Activated CD4-positive, alpha-beta T cell treated with anti-CD3 and anti-CD28 coated beads for 36 hours (primary cell): ENCODE measurements at regions not wholly inside any gene's neighbourhood (a gene's known extent, or its start where the extent isn't known, plus 50 kb on each side); places are given as distances from the start of the nearest gene placed in this dataset.

Experiments used
- ATAC-seq: fragments of 200-7000 bp; cut with Tn5 transposase; one replicate; pipeline ENCODE4 v1.10.0; 2021; ENCODE audit warnings: mild to moderate bottlenecking, moderate library complexity
- CTCF ChIA-PET: fragments of 350-600 bp; sonication (Branson Sonifier 250); formaldehyde crosslinking; loops from one replicate; lab custom pipeline; 2021; ENCODE audit warnings: antibody characterized with exemption; lab: Charles Lee
- POLR2A ChIA-PET: fragments of 350-600 bp; sonication (Branson Sonifier 250); formaldehyde crosslinking; loops from one replicate; lab custom pipeline; 2021; ENCODE audit warnings: antibody characterized with exemption, inconsistent platforms; lab: Charles Lee
- DNase-seq: peaks from one replicate; pipeline ENCODE4 v3.0.0-alpha.2; 2020
- H3K27ac Mint-ChIP-seq: one replicate; pipeline ENCODE4 v1.8.0; 2021; ENCODE audit warnings: mixed read lengths
- H3K27me3 Mint-ChIP-seq: one replicate; pipeline ENCODE4 v1.8.0; 2021; ENCODE audit warnings: mixed read lengths
- H3K36me3 Mint-ChIP-seq: one replicate; pipeline ENCODE4 v1.8.0; 2021; ENCODE audit warnings: low read depth, mixed read lengths
- H3K4me1 Mint-ChIP-seq: one replicate; pipeline ENCODE4 v1.8.0; 2021; ENCODE audit warnings: mixed read lengths
- H3K4me3 Mint-ChIP-seq: one replicate; pipeline ENCODE4 v1.8.0; 2021; ENCODE audit warnings: mild to moderate bottlenecking, moderate library complexity, mixed read lengths
- H3K9me3 Mint-ChIP-seq: one replicate; pipeline ENCODE4 v1.8.0; 2021; ENCODE audit warnings: low read depth, mixed read lengths
- intact Hi-C, 2 experiments: fragments of 100-400 bp; cut with DNase I in 1 of 2; cut with micrococcal nuclease in 1 of 2; formaldehyde crosslinking; loops; one replicate each; pipeline versions ENCODE4 v1.14.2 to v1.15.1; 2022 to 2024; cut with DNase I, micrococcal nuclease

- CTCF ChIA-PET = no interaction called here
- intact Hi-C loops = no loop called here
- H3K27ac Mint-ChIP-seq = no peak overlapping the region
- ATAC-seq (no peak), DNase-seq (no peak)
- POLR2A ChIA-PET = no interaction called here
- no peaks in the 10 kb centered on the region for H3K4me1 Mint-ChIP-seq
- H3K27me3 Mint-ChIP-seq = peaks cover 8% of the 10 kb centered on the region
- no peak overlapping the region for H3K4me3 Mint-ChIP-seq
- H3K36me3 Mint-ChIP-seq = no peaks in the 10 kb centered on the region
- no peaks in the 10 kb centered on the region for H3K9me3 Mint-ChIP-seq
Measured at GRCh38 chr3:53989946-53990345, 98.3 kb upstream of the SELENOK start.

GRCh38 chr3:53989451-53989850 lies 97.8 kb upstream of the SELENOK start:
- H3K4me1 Mint-ChIP-seq = no peaks in the 10 kb centered on the region

GRCh38 chr3:53978386-53978785 lies 86.7 kb upstream of the SELENOK start:
- intact Hi-C loops = no loop called here
- Mint-ChIP-seq H3K9me3 (peaks cover 21% of the 10 kb centered on the region), H3K36me3 (no peaks in the 10 kb centered on the region), H3K27ac (no peak overlapping the region), H3K4me1 (no peaks in the 10 kb centered on the region), H3K4me3 (no peak overlapping the region), H3K27me3 (peaks cover 23% of the 10 kb centered on the region)
- ATAC-seq = no peak
- no peak for DNase-seq
- ChIA-PET CTCF (no interaction called here), POLR2A (no interaction called here)

More at GRCh38 chr3:53989451-53989850, 97.8 kb upstream of the SELENOK start:
- ATAC-seq (no peak), DNase-seq (no peak)
- POLR2A ChIA-PET = no interaction called here
- CTCF ChIA-PET = no interaction called here
- Mint-ChIP-seq H3K36me3 (no peaks in the 10 kb centered on the region), H3K4me3 (no peak overlapping the region), H3K27me3 (peaks cover 8% of the 10 kb centered on the region), H3K27ac (no peak overlapping the region), H3K9me3 (peaks cover 1% of the 10 kb centered on the region)
- intact Hi-C loops = no loop called here

GRCh38 chr3:53975382-53975781 lies 83.7 kb upstream of the SELENOK start:
- H3K4me3 Mint-ChIP-seq = no peak overlapping the region
- H3K4me1 Mint-ChIP-seq = no peaks in the 10 kb centered on the region
- no peak overlapping the region for H3K27ac Mint-ChIP-seq
- DNase-seq (no peak), ATAC-seq (no peak)
- intact Hi-C loops = no loop called here
- POLR2A ChIA-PET = no interaction called here
- H3K36me3 Mint-ChIP-seq = no peaks in the 10 kb centered on the region
- peaks cover 23% of the 10 kb centered on the region for H3K27me3 Mint-ChIP-seq
- CTCF ChIA-PET = no interaction called here
- H3K9me3 Mint-ChIP-seq = peaks cover 28% of the 10 kb centered on the region

- peaks cover 28% of the 10 kb centered on the region for H3K9me3 Mint-ChIP-seq
- no peak overlapping the region for H3K27ac Mint-ChIP-seq
- no peak for DNase-seq
- no peaks in the 10 kb centered on the region for H3K4me1 Mint-ChIP-seq
- no peak overlapping the region for H3K4me3 Mint-ChIP-seq
- POLR2A ChIA-PET = no interaction called here
- peaks cover 18% of the 10 kb centered on the region for H3K27me3 Mint-ChIP-seq
- intact Hi-C loops = no loop called here
- no peak for ATAC-seq
- CTCF ChIA-PET = interaction anchor here (1.0 kb wide), 1 partner anchor 16 kb away, joined by 3 read pairs; no protein-coding TSS in a partner anchor
- no peaks in the 10 kb centered on the region for H3K36me3 Mint-ChIP-seq
Measured at GRCh38 chr3:53974324-53974723, 82.7 kb upstream of the SELENOK start.

- Mint-ChIP-seq H3K4me1 (no peaks in the 10 kb centered on the region), H3K4me3 (no peak overlapping the region), H3K9me3 (peaks cover 28% of the 10 kb centered on the region), H3K27ac (no peak overlapping the region), H3K36me3 (no peaks in the 10 kb centered on the region), H3K27me3 (peaks cover 18% of the 10 kb centered on the region)
- CTCF ChIA-PET = interaction anchor here (1.0 kb wide), 1 partner anchor 15 kb away, joined by 3 read pairs; no protein-coding TSS in a partner anchor
- intact Hi-C loops = no loop called here
- POLR2A ChIA-PET = no interaction called here
- no peak for DNase-seq
- no peak for ATAC-seq
Measured at GRCh38 chr3:53973905-53974304, 82.2 kb upstream of the SELENOK start.

GRCh38 chr3:53970661-53971060 lies 79.0 kb upstream of the SELENOK start:
- CTCF ChIA-PET = no interaction called here
- ATAC-seq = no peak
- POLR2A ChIA-PET = no interaction called here

GRCh38 chr3:53969086-53969485 lies 77.4 kb upstream of the SELENOK start:
- H3K4me1 Mint-ChIP-seq = no peaks in the 10 kb centered on the region
- H3K27ac Mint-ChIP-seq = no peak overlapping the region
- ChIA-PET CTCF (no interaction called here), POLR2A (interaction anchor here (0.6 kb wide), 1 partner anchor 233 kb away, joined by 6 read pairs; no protein-coding TSS in a partner anchor)
- intact Hi-C loops = no loop called here
- no peaks in the 10 kb centered on the region for H3K36me3 Mint-ChIP-seq
- H3K9me3 Mint-ChIP-seq = peaks cover 16% of the 10 kb centered on the region
- ATAC-seq = no peak
- H3K27me3 Mint-ChIP-seq = peaks cover 7% of the 10 kb centered on the region
- DNase-seq = no peak
- no peak overlapping the region for H3K4me3 Mint-ChIP-seq

More at GRCh38 chr3:53970661-53971060, 79.0 kb upstream of the SELENOK start:
- H3K9me3 Mint-ChIP-seq = peaks cover 20% of the 10 kb centered on the region
- H3K27me3 Mint-ChIP-seq = peaks cover 12% of the 10 kb centered on the region
- DNase-seq = no peak
- intact Hi-C loops = no loop called here
- no peak overlapping the region for H3K4me3 Mint-ChIP-seq
- H3K36me3 Mint-ChIP-seq = no peaks in the 10 kb centered on the region
- no peaks in the 10 kb centered on the region for H3K4me1 Mint-ChIP-seq
- no peak overlapping the region for H3K27ac Mint-ChIP-seq

GRCh38 chr3:53965291-53965690 lies 73.6 kb upstream of the SELENOK start:
- no peaks in the 10 kb centered on the region for H3K4me1 Mint-ChIP-seq
- no peak overlapping the region for H3K4me3 Mint-ChIP-seq
- ChIA-PET CTCF (no interaction called here), POLR2A (no interaction called here)
- intact Hi-C loops = no loop called here
- H3K27me3 Mint-ChIP-seq = peaks cover 1% of the 10 kb centered on the region
- H3K27ac Mint-ChIP-seq = no peak overlapping the region
- H3K9me3 Mint-ChIP-seq = peaks cover 3% of the 10 kb centered on the region
- DNase-seq = no peak
- no peaks in the 10 kb centered on the region for H3K36me3 Mint-ChIP-seq
- no peak for ATAC-seq

- DNase-seq = no peak
- ATAC-seq = no peak
- Mint-ChIP-seq H3K4me3 (no peak overlapping the region), H3K27ac (no peak overlapping the region), H3K27me3 (peaks cover 3% of the 10 kb centered on the region), H3K36me3 (no peaks in the 10 kb centered on the region), H3K4me1 (no peaks in the 10 kb centered on the region), H3K9me3 (peaks cover 3% of the 10 kb centered on the region)
- ChIA-PET CTCF (no interaction called here), POLR2A (no interaction called here)
- intact Hi-C loops = no loop called here
Measured at GRCh38 chr3:53957831-53958230, 66.2 kb upstream of the SELENOK start.

- intact Hi-C loops = no loop called here
- no peak for DNase-seq
- Mint-ChIP-seq H3K36me3 (no peaks in the 10 kb centered on the region), H3K27ac (no peak overlapping the region), H3K4me1 (no peaks in the 10 kb centered on the region), H3K9me3 (peaks cover 3% of the 10 kb centered on the region), H3K4me3 (no peak overlapping the region), H3K27me3 (peaks cover 3% of the 10 kb centered on the region)
- no peak for ATAC-seq
- CTCF ChIA-PET = no interaction called here
- POLR2A ChIA-PET = no interaction called here
Measured at GRCh38 chr3:53956586-53956985, 64.9 kb upstream of the SELENOK start.

GRCh38 chr3:53949541-53949940 lies 57.9 kb upstream of the SELENOK start:
- H3K9me3 Mint-ChIP-seq = peaks cover 17% of the 10 kb centered on the region
- ATAC-seq (no peak), DNase-seq (no peak)
- peaks cover 5% of the 10 kb centered on the region for H3K36me3 Mint-ChIP-seq
- ChIA-PET POLR2A (no interaction called here), CTCF (no interaction called here)
- no peaks in the 10 kb centered on the region for H3K4me1 Mint-ChIP-seq
- H3K4me3 Mint-ChIP-seq = no peak overlapping the region
- no peak overlapping the region for H3K27ac Mint-ChIP-seq
- intact Hi-C loops = no loop called here
- H3K27me3 Mint-ChIP-seq = peaks cover 5% of the 10 kb centered on the region
